K562 (cell line): ENCODE measurements at regions not wholly inside any gene's neighbourhood (a gene's known extent, or its start where the extent isn't known, plus 50 kb on each side); places are given as distances from the start of the nearest gene placed in this dataset.

Experiments used
- ATAC-seq: fragments of 200-7000 bp; cut with Tn5 transposase; 3 replicates; pipeline ENCODE4 v1.9.1; 2020; ENCODE audit warnings: moderate library complexity
- BruUV-seq: library from RNA; stranded (reverse); fragments of 400-500 nt; replicated peaks from 2 replicates; lab custom pipeline; 2021; lab: Mats Ljungman, UMichigan
- CTCF ChIA-PET: fragments of 300-600 bp; formaldehyde crosslinking; extraction: SDS; loops from one replicate; lab custom pipeline; 2021; ENCODE audit warnings: low intra/inter-chr PET ratio; lab: Yijun Ruan, JAX
- POLR2A ChIA-PET: fragments of 300-600, 350-650 bp; sonication (Branson Sonifier 250); formaldehyde crosslinking; extraction: SDS; loops from one replicate; lab custom pipeline; 2021; ENCODE audit warnings: antibody characterized with exemption, inconsistent platforms; lab: Yijun Ruan, JAX
- DNase-seq, 4 experiments: peaks; one replicate each; pipeline versions ENCODE4 v3.0.0 to v3.0.0-alpha.2; 2011 to 2018; ENCODE audit warnings: low spot score in 3 of 4, mixed read lengths in 3 of 4; ENCODE audit errors: extremely low read depth in 1 of 4
- FAIRE-seq: peaks from 2 replicates; lab custom pipeline; 2011; peaks lifted over from hg19 to GRCh38; lab: Jason Lieb, UNC
- H2AFZ ChIP-seq: 2 replicates; pipeline ENCODE4 v1.6.0; 2011; ENCODE audit warnings: low read depth, low read length, control low read depth, inconsistent platforms
- H3K27ac ChIP-seq: fragments of 200-600 bp; 3 replicates; pipeline ENCODE4 v1.8.0; 2011; ENCODE audit warnings: low read depth, mild to moderate bottlenecking, control low read depth, inconsistent platforms, low read length, moderate library complexity, mixed read lengths; ENCODE audit errors: extremely low read depth
- H3K27me3 ChIP-seq, 2 experiments: fragments of 300-600 bp in 1 of 2; 2 replicates in 1 of 2; 3 replicates in 1 of 2; pipeline versions ENCODE4 v1.6.0 to v1.8.0; 2011; ENCODE audit warnings: inconsistent platforms in 2 of 2, low read length in 2 of 2, mild to moderate bottlenecking in 1 of 2, mixed read lengths in 1 of 2, moderate library complexity in 1 of 2; ENCODE audit not compliant: control insufficient read depth in 2 of 2, insufficient read depth in 2 of 2
- H3K36me3 ChIP-seq: fragments of 300-600 bp; 3 replicates; pipeline ENCODE4 v1.8.0; 2011; ENCODE audit warnings: mild to moderate bottlenecking, low read length, inconsistent platforms; ENCODE audit not compliant: control insufficient read depth, insufficient read depth
- H3K4me1 ChIP-seq, 2 experiments: fragments of 200-600 bp in 1 of 2; replicated peaks in 1 of 2; 2 replicates in 1 of 2; 3 replicates in 1 of 2; pipeline versions ENCODE4 v1.5.1 to v1.8.0; 2011; ENCODE audit warnings: inconsistent platforms in 2 of 2, low read length in 2 of 2, mild to moderate bottlenecking in 1 of 2, mixed read lengths in 1 of 2, moderate library complexity in 1 of 2; ENCODE audit not compliant: control insufficient read depth in 2 of 2, insufficient read depth in 2 of 2
- H3K4me2 ChIP-seq: 2 replicates; pipeline ENCODE4 v1.6.1; 2011; ENCODE audit warnings: low read length, control low read depth, inconsistent platforms, mixed read lengths; ENCODE audit not compliant: insufficient read depth
- H3K4me3 ChIP-seq: fragments of 200-600 bp; sonication (generic), shearing (Covaris generic); 2 replicates; pipeline ENCODE4 v1.5.1; 2016; ENCODE audit warnings: control low read depth, inconsistent platforms
- H3K79me2 ChIP-seq: fragments of 200-600 bp; 3 replicates; pipeline ENCODE4 v1.8.0; 2011; ENCODE audit warnings: low read length, inconsistent platforms; ENCODE audit not compliant: control insufficient read depth, insufficient read depth
- H3K9ac ChIP-seq, 2 experiments: 2 replicates each; pipeline versions ENCODE4 v1.6.0 to v1.6.1; 2011; ENCODE audit warnings: low read depth in 2 of 2, low read length in 2 of 2, control low read depth in 1 of 2, inconsistent platforms in 1 of 2, mild to moderate bottlenecking in 1 of 2, mixed read lengths in 1 of 2; ENCODE audit not compliant: insufficient read depth in 1 of 2
- H3K9me1 ChIP-seq: one replicate; pipeline ENCODE4 v1.6.0; 2011; ENCODE audit warnings: inconsistent platforms, mild to moderate bottlenecking, low read length, moderate library complexity; ENCODE audit not compliant: control insufficient read depth, insufficient read depth
- H3K9me3 ChIP-seq: replicated peaks from 2 replicates; pipeline ENCODE4 v1.5.1; 2011; ENCODE audit warnings: low read depth, low read length, inconsistent platforms; ENCODE audit not compliant: control insufficient read depth, insufficient read depth
- H4K20me1 ChIP-seq: replicated peaks from 2 replicates; pipeline ENCODE4 v1.6.1; 2011; ENCODE audit warnings: low read length, inconsistent platforms, mixed read lengths; ENCODE audit not compliant: control insufficient read depth, insufficient read depth
- MYC ChIP-seq, 2 experiments: fragments of 250-450 bp in 1 of 2; sonication (Bioruptor Pico) in 1 of 2; IDR thresholded peaks; 2 replicates each; pipeline versions ENCODE4 v1.5.1 to v1.6.1; 2012 to 2021; ENCODE audit warnings: low read depth in 2 of 2, borderline replicate concordance in 1 of 2, improper control_type of control experiment in 1 of 2, low read length in 1 of 2, mild to moderate bottlenecking in 1 of 2, moderate library complexity in 1 of 2
- NFE2L1 ChIP-seq: fragments of 450-650 bp; IDR thresholded peaks from 2 replicates; pipeline ENCODE4 v1.6.1; 2016; ENCODE audit warnings: missing genetic modification characterization, low read depth, mild to moderate bottlenecking, missing compliant biosample characterization, moderate library complexity, borderline replicate concordance
- NRF1 ChIP-seq, 2 experiments: fragments of 450-650 bp; IDR thresholded peaks in 1 of 2; conservative IDR thresholded peaks in 1 of 2; 2 replicates each; pipeline ENCODE4 v1.6.1; 2014; ENCODE audit warnings: mild to moderate bottlenecking in 2 of 2
- TEAD1 ChIP-seq, 2 experiments: fragments of 450-650 bp in 1 of 2; sonication (generic) in 1 of 2; formaldehyde crosslinking; IDR thresholded peaks; 2 replicates each; pipeline versions ENCODE4 v1.4.0 to v1.8.0; 2020 to 2022; ENCODE audit warnings: mild to moderate bottlenecking in 2 of 2, missing genetic modification reagents in 1 of 2
- ZNF449 ChIP-seq: fragments of 250-450 bp; sonication (Bioruptor Pico); IDR thresholded peaks from 2 replicates; pipeline ENCODE4 v1.8.0; 2022; ENCODE audit warnings: moderate library complexity, mild to moderate bottlenecking, inconsistent platforms
- WGBS: fragments of 100-300 bp; shearing (Covaris generic); methylation state at CpG from one replicate; pipeline ENCODE4 v1.1.6; 2016; ENCODE audit warnings: low coverage, mixed read lengths; ENCODE audit not compliant: insufficient coverage; ENCODE audit errors: missing lambda C conversion rate; 5-methylcytosine and 5-hydroxymethylcytosine counted together
- in situ Hi-C: fragments of 300-500 bp; cut with MboI; formaldehyde crosslinking; loops from 4 replicates; pipeline ENCODE4 v1.15.0; 2018; ENCODE audit warnings: inconsistent platforms, mixed read lengths
- intact Hi-C: fragments of 100-400 bp; cut with micrococcal nuclease; formaldehyde crosslinking; loops from 2 replicates; pipeline ENCODE4 v1.14.2; 2022
- TF ChIP-seq, protein P1 (sequence below): fragments of 250-450 bp; sonication (Bioruptor Pico); IDR thresholded peaks from 2 replicates; pipeline ENCODE4 v1.4.0; 2020; ENCODE audit warnings: borderline replicate concordance

- no peaks in the 10 kb centered on the region for H3K4me1 ChIP-seq
- H3K9me3 ChIP-seq: no peaks in the 10 kb centered on the region
- DNase-seq (no peak), ATAC-seq (no peak), FAIRE-seq (no peak)
- no peak overlapping the region for H2AFZ ChIP-seq
- H3K4me2 ChIP-seq: no peak overlapping the region
- no peaks in the 10 kb centered on the region for H3K9me1 ChIP-seq
- ChIA-PET CTCF (no interaction called here), POLR2A (no interaction called here)
- H4K20me1 ChIP-seq: no peaks in the 10 kb centered on the region
- in situ Hi-C loops (no loop called here), intact Hi-C loops (no loop called here)
- H3K27ac ChIP-seq: no peak overlapping the region
- 0% methylated on average over 2 of the region's 5 CpGs for WGBS
- no peak overlapping the region for H3K4me3 ChIP-seq
- no TSS peak for BruUV-seq
- TF ChIP-seq TEAD1 (CRISPR knock-in tag; IDR thresholded peaks at IDR 0.05): no peak
- TF ChIP-seq, protein P1, sequence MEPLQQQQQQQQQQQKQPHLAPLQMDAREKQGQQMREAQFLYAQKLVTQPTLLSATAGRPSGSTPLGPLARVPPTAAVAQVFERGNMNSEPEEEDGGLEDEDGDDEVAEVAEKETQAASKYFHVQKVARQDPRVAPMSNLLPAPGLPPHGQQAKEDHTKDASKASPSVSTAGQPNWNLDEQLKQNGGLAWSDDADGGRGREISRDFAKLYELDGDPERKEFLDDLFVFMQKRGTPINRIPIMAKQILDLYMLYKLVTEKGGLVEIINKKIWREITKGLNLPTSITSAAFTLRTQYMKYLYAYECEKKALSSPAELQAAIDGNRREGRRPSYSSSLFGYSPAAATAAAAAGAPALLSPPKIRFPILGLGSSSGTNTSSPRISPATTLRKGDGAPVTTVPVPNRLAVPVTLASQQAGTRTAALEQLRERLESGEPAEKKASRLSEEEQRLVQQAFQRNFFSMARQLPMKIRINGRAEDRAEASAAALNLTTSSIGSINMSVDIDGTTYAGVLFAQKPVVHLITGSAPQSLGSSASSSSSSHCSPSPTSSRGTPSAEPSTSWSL (CRISPR knock-in tag): no peak
- H3K9ac ChIP-seq: no peak overlapping the region
- H3K36me3 ChIP-seq: no peaks in the 10 kb centered on the region
- H3K79me2 ChIP-seq: no peaks in the 10 kb centered on the region
- H3K27me3 ChIP-seq: no peaks in the 10 kb centered on the region; a peak in 1 of 5 replicates
Observed at GRCh38 chr10:121129266-121129665, 278.1 kb downstream of the WDR11 start.

DNA sequence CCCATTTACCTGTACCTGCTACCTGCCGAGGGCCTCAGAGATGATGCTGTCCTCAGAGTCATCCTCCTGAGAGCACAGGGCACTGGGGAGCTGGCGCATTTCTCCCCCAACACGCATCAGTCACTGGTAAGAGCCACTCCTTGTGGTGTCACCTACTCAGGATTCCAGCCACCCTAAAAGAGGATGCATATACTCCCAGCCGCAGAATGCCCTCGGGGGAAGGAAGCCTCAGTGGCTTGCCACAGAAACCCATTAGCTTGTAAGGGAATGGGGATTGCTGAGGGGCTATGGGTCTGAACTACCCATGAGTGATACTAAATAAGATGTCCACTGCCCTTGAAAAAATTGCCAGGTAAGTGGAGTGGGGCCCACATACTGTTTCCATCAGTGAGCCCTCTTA is 279.2 kb downstream of the WDR11 start:
- CTCF ChIA-PET: no interaction called here
- intact Hi-C loops (no loop called here), in situ Hi-C loops (no loop called here)
- Histone ChIP-seq H3K4me1 (no peaks in the 10 kb centered on the region), H4K20me1 (no peaks in the 10 kb centered on the region), H3K9ac (no peak overlapping the region), H3K79me2 (no peaks in the 10 kb centered on the region), H3K27ac (no peak overlapping the region), H3K4me2 (no peak overlapping the region), H2AFZ (no peak overlapping the region), H3K27me3 (no peaks in the 10 kb centered on the region; a peak in 1 of 5 replicates), H3K9me3 (no peaks in the 10 kb centered on the region), H3K36me3 (no peaks in the 10 kb centered on the region), H3K9me1 (no peaks in the 10 kb centered on the region), H3K4me3 (no peak overlapping the region)
- ATAC-seq: no peak
- BruUV-seq: no TSS peak
- FAIRE-seq: no peak
- WGBS: 3% methylated on average over 3 of the region's 5 CpGs
- POLR2A ChIA-PET: interaction anchor here (0.7 kb wide), 1 partner anchor 438 kb away, joined by 3 read pairs; no protein-coding TSS in a partner anchor
- no peak for DNase-seq
- no peak for TF ChIP-seq MYC (IDR thresholded peaks at IDR 0.05; ENCODE audit: low read depth, low read length)
- TF ChIP-seq MYC (CRISPR knock-in tag; IDR thresholded peaks at IDR 0.05; ENCODE audit: borderline replicate concordance, low read depth): no peak
- TF ChIP-seq NFE2L1 (tag): no peak
- TF ChIP-seq NRF1 (conservative IDR thresholded peaks at IDR 0.05 in 1 of 2, IDR thresholded peaks at IDR 0.05 in 1 of 2): no peak
- no peak for TF ChIP-seq ZNF449 (CRISPR knock-in tag)
